Chondrocyte (in vitro differentiated cells): ENCODE measurements at regions not wholly inside any gene's neighbourhood (a gene's known extent, or its start where the extent isn't known, plus 50 kb on each side); places are given as distances from the start of the nearest gene placed in this dataset.

Source experiments
- DNase-seq: peaks from one replicate; pipeline ENCODE4 v3.0.0; 2021; ENCODE audit warnings: mixed read lengths, low spot score
- H3K27ac Mint-ChIP-seq: one replicate; pipeline ENCODE4 v1.8.0; 2021; ENCODE audit warnings: mild to moderate bottlenecking, moderate library complexity, mixed read lengths; ENCODE audit not compliant: unreplicated experiment
- H3K27me3 Mint-ChIP-seq: 2 replicates; pipeline ENCODE4 v1.8.0; 2021; ENCODE audit warnings: low read depth, mixed read lengths
- H3K36me3 Mint-ChIP-seq: 2 replicates; pipeline ENCODE4 v1.8.0; 2021; ENCODE audit warnings: low read depth, mixed read lengths
- H3K4me1 Mint-ChIP-seq: 2 replicates; pipeline ENCODE4 v1.8.0; 2021; ENCODE audit warnings: low read depth, mild to moderate bottlenecking, mixed read lengths
- H3K4me3 Mint-ChIP-seq: one replicate; pipeline ENCODE4 v1.8.0; 2021; ENCODE audit warnings: mild to moderate bottlenecking, moderate library complexity, mixed read lengths; ENCODE audit not compliant: unreplicated experiment
- H3K9me3 Mint-ChIP-seq: 2 replicates; pipeline ENCODE4 v1.8.0; 2021; ENCODE audit warnings: low read depth, mixed read lengths
- CTCF ChIP-seq: fragments of 200-600 bp; sonication (generic); IDR thresholded peaks from 2 replicates; pipeline ENCODE4 v1.5.0; 2021; ENCODE audit warnings: antibody characterized with exemption, mild to moderate bottlenecking, moderate library complexity

GRCh38 chr3:132927896-132928295 lies 110.3 kb upstream of the TMEM108 start:
- no peak overlapping the region for H3K4me3 Mint-ChIP-seq
- H3K27ac Mint-ChIP-seq = no peak overlapping the region
- H3K27me3 Mint-ChIP-seq = peaks cover 12% of the 10 kb centered on the region
- no peaks in the 10 kb centered on the region for H3K4me1 Mint-ChIP-seq
- no peak for TF ChIP-seq CTCF
- no peaks in the 10 kb centered on the region for H3K36me3 Mint-ChIP-seq
- DNase-seq = no peak
- peaks cover 9% of the 10 kb centered on the region for H3K9me3 Mint-ChIP-seq

GRCh38 chr3:132926098-132926497 lies 112.1 kb upstream of the TMEM108 start:
- Mint-ChIP-seq H3K36me3 (no peaks in the 10 kb centered on the region), H3K4me1 (no peaks in the 10 kb centered on the region), H3K27me3 (peaks cover 5% of the 10 kb centered on the region), H3K27ac (no peak overlapping the region), H3K9me3 (no peaks in the 10 kb centered on the region), H3K4me3 (no peak overlapping the region)
- TF ChIP-seq CTCF = no peak
- no peak for DNase-seq

- Mint-ChIP-seq H3K36me3 (no peaks in the 10 kb centered on the region), H3K9me3 (no peaks in the 10 kb centered on the region), H3K27ac (no peak overlapping the region), H3K27me3 (peaks cover 5% of the 10 kb centered on the region), H3K4me1 (no peaks in the 10 kb centered on the region), H3K4me3 (no peak overlapping the region)
- no peak for DNase-seq
- no peak for TF ChIP-seq CTCF
Observed at GRCh38 chr3:132925256-132925930, 112.8 kb upstream of the TMEM108 start.

GRCh38 chr3:132916096-132916495 lies 122.1 kb upstream of the TMEM108 start:
- Mint-ChIP-seq H3K9me3 (peaks cover 13% of the 10 kb centered on the region), H3K4me1 (peaks cover 28% of the 10 kb centered on the region), H3K27ac (peak overlapping the region; percentile 58), H3K36me3 (no peaks in the 10 kb centered on the region), H3K27me3 (no peaks in the 10 kb centered on the region), H3K4me3 (no peak overlapping the region)
- no peak for DNase-seq
- TF ChIP-seq CTCF = no peak

- Mint-ChIP-seq H3K9me3 (peaks cover 13% of the 10 kb centered on the region), H3K27ac (peak overlapping the region; percentile 75), H3K27me3 (no peaks in the 10 kb centered on the region), H3K36me3 (no peaks in the 10 kb centered on the region), H3K4me1 (peaks cover 28% of the 10 kb centered on the region), H3K4me3 (no peak overlapping the region)
- no peak for TF ChIP-seq CTCF
- no peak for DNase-seq
Observed at GRCh38 chr3:132912416-132912753, 125.8 kb upstream of the TMEM108 start.
